ENCODE measurements at regions not wholly inside any gene's neighbourhood (a gene's known extent, or its start where the extent isn't known, plus 50 kb on each side); places are given as distances from the start of the nearest gene placed in this dataset.

DNA sequence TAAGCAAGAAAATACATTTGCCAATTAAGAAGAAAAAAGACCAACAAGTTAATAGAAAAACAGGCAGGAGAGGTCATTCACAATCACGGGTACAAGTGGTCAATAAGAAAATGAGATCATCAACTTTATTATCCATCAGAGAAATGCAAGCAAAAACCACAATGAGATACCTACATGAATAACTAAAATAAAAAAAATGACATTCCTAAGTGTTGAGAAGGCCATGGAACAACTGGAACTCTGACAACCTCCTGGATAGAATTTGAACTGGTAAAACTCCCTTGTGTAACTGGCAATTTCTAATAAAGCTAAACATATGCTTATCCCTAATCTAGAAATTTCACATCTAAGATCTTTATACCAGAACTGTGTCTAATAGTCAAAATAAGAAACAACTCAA lies 135.4 kb upstream of the BACE2 start:
- no peaks in the 10 kb centered on the region for H4K20me1 ChIP-seq (ENCODE audit: insufficient read depth, low read depth, low read length)
- H3K9ac ChIP-seq (ENCODE audit: low read length), result no peak overlapping the region
- DNase-seq, result no peak
- H3K9me3 ChIP-seq (ENCODE audit: low read length), result no peaks in the 10 kb centered on the region
- H3K9me2 ChIP-seq (replicated peaks; ENCODE audit: insufficient read depth, low read length), result no peaks in the 10 kb centered on the region
- no peak overlapping the region for H2AFZ ChIP-seq (ENCODE audit: low read length)
- no peaks in the 10 kb centered on the region for H3K79me2 ChIP-seq (ENCODE audit: low read length)
- H3K4me2 ChIP-seq (ENCODE audit: low read depth, low read length, poor library complexity, severe bottlenecking), result no peak overlapping the region
- no peaks in the 10 kb centered on the region for H3K4me1 ChIP-seq (ENCODE audit: low read length)
- no peaks in the 10 kb centered on the region for H3K27me3 ChIP-seq (ENCODE audit: low read length)
- H3K27ac ChIP-seq (ENCODE audit: low read length), result no peak overlapping the region
- H3K4me3 ChIP-seq (ENCODE audit: low read length), result no peak overlapping the region
- H3K36me3 ChIP-seq (ENCODE audit: insufficient read depth, low read length), result no peaks in the 10 kb centered on the region

DNA sequence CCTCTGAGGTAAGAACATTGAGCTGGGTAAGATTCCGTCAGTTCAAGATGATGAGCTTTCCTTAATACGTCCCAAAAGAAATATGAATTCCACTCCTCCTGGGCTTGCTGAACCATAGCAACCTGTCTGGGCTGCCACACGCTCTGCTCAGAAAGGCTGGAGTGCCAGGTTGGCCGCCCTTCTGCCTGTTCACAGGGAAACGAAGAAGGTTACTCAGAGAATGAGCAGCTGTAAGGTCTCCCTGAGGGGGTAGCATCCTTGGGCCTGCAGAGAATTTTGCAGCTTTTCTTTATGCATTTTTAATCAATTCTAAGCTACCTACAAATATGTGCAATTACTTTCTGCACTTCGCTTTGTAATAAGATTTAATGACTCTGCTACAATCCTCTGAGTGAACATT lies 130.7 kb upstream of the BACE2 start:
- H3K36me3 ChIP-seq (ENCODE audit: insufficient read depth, low read length), result no peaks in the 10 kb centered on the region
- H3K79me2 ChIP-seq (ENCODE audit: low read length), result no peaks in the 10 kb centered on the region
- no peaks in the 10 kb centered on the region for H4K20me1 ChIP-seq (ENCODE audit: insufficient read depth, low read depth, low read length)
- no peak overlapping the region for H3K9ac ChIP-seq (ENCODE audit: low read length)
- no peaks in the 10 kb centered on the region for H3K27me3 ChIP-seq (ENCODE audit: low read length)
- no peaks in the 10 kb centered on the region for H3K9me2 ChIP-seq (replicated peaks; ENCODE audit: insufficient read depth, low read length)
- H3K4me1 ChIP-seq (ENCODE audit: low read length), result no peaks in the 10 kb centered on the region
- no peak overlapping the region for H3K27ac ChIP-seq (ENCODE audit: low read length)
- H2AFZ ChIP-seq (ENCODE audit: low read length), result no peak overlapping the region
- no peak overlapping the region for H3K4me2 ChIP-seq (ENCODE audit: low read depth, low read length, poor library complexity, severe bottlenecking)
- no peak overlapping the region for H3K4me3 ChIP-seq (ENCODE audit: low read length)
- DNase-seq, result no peak
- H3K9me3 ChIP-seq (ENCODE audit: low read length), result no peaks in the 10 kb centered on the region

DNA sequence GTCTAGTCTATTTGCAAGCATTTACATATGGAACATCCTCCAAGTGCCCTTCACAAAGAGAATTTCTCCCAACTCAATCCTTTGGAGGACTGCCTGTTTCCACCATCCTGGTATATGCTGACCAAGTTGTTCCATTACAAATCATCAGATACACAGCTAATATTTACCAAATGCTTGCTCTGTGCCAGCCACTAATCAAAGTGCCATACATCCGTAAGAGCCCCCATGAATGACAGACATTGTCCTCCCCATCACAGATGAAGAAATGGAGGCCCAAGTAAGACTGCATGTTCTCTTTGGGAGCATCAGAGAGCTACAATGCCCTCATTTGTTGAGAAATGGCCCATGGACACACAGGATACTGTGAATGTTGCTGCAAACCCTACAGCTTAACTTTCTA lies 130.0 kb upstream of the BACE2 start:
- no peak overlapping the region for H3K4me3 ChIP-seq (ENCODE audit: low read length)
- H3K9me2 ChIP-seq (replicated peaks; ENCODE audit: insufficient read depth, low read length), result no peaks in the 10 kb centered on the region
- H3K4me2 ChIP-seq (ENCODE audit: low read depth, low read length, poor library complexity, severe bottlenecking), result no peak overlapping the region
- no peaks in the 10 kb centered on the region for H3K9me3 ChIP-seq (ENCODE audit: low read length)
- H3K27ac ChIP-seq (ENCODE audit: low read length), result no peak overlapping the region
- H3K9ac ChIP-seq (ENCODE audit: low read length), result no peak overlapping the region
- no peaks in the 10 kb centered on the region for H3K36me3 ChIP-seq (ENCODE audit: insufficient read depth, low read length)
- H3K4me1 ChIP-seq (ENCODE audit: low read length), result no peaks in the 10 kb centered on the region
- H4K20me1 ChIP-seq (ENCODE audit: insufficient read depth, low read depth, low read length), result no peaks in the 10 kb centered on the region
- no peak overlapping the region for H2AFZ ChIP-seq (ENCODE audit: low read length)
- no peak for DNase-seq
- H3K79me2 ChIP-seq (ENCODE audit: low read length), result no peaks in the 10 kb centered on the region
- H3K27me3 ChIP-seq (ENCODE audit: low read length), result no peaks in the 10 kb centered on the region

DNA sequence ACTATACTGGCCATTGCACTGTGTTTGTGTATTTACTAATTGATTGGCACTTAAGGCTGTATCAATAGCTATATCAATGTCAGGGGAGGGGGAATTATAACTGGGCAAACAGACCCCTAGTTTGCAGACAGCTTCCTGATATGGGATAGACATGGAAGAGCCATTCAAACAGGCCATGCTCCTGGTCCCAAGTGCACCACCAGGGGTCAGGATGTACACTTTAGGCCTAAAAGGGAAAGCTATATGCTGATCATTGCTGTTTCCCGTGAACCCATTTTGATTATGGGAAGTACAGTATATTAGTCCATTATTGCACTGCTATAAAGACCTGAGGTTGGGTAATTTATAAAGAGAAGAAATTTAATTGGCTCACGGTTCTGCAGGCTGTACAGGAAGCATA lies 124.9 kb upstream of the BACE2 start:
- no peak overlapping the region for H3K4me2 ChIP-seq (ENCODE audit: low read depth, low read length, poor library complexity, severe bottlenecking)
- no peaks in the 10 kb centered on the region for H4K20me1 ChIP-seq (ENCODE audit: insufficient read depth, low read depth, low read length)
- H3K4me3 ChIP-seq (ENCODE audit: low read length), result no peak overlapping the region
- H3K27me3 ChIP-seq (ENCODE audit: low read length), result no peaks in the 10 kb centered on the region
- peak; percentile 32 for DNase-seq
- H3K27ac ChIP-seq (ENCODE audit: low read length), result no peak overlapping the region
- H3K4me1 ChIP-seq (ENCODE audit: low read length), result no peaks in the 10 kb centered on the region
- H3K9ac ChIP-seq (ENCODE audit: low read length), result no peak overlapping the region
- H3K79me2 ChIP-seq (ENCODE audit: low read length), result no peaks in the 10 kb centered on the region
- no peaks in the 10 kb centered on the region for H3K36me3 ChIP-seq (ENCODE audit: insufficient read depth, low read length)
- no peak overlapping the region for H2AFZ ChIP-seq (ENCODE audit: low read length)
- no peaks in the 10 kb centered on the region for H3K9me3 ChIP-seq (ENCODE audit: low read length)
- no peaks in the 10 kb centered on the region for H3K9me2 ChIP-seq (replicated peaks; ENCODE audit: insufficient read depth, low read length)

DNA sequence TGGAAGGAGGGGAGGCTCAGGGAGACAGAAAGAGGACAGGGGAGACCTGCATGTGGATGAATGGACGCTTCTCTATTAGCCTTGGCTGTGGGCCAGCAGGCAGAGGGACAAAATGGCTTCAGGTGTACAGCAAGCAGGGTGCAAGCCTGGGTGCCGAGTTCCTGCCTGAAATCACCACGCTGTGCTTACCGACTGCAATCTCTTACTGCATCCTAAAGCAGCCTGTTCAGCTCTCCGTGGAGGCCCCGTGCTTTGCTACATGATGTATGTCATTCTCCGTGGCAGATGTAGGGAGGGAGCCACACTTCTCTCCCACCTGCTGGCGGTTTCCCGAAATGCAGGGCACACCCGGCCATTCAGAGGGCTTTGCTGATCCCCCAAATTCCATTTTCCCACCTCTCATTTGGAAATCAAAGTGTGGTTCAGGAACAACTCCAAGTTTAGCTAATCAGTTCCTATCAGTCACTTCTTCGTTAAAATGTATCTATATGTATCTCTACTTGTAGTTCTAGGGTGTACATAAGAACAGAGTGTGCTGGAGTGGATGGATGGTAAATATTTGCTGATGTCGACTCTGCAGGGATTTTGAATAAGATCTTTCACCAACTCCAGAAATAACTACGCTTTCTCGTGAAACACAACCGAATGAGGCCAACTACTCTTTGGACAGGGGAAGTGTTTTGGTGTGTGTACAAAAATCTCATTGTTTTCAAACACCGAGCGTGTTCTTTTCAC lies 122.3 kb upstream of the BACE2 start:
- H3K4me2 ChIP-seq (ENCODE audit: low read depth, low read length, poor library complexity, severe bottlenecking), result no peak overlapping the region

DNA sequence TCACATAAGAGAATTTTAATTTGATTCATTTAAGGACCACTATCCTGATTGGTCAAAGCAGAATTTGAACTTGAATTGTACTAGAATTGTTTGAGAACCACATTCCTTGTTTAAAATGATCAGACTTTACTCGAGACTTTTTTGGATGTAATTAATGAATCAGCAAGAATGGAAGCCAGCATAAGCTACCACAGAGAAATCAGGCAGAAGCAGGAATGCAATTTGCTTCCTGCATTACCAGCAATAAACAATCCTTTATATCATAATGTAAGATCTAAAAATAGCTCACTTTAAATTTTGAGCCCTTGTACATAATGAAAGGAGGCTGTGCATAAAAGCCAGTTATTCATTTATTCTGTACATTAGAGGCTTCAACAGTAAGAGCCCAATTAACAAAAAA lies 119.8 kb upstream of the BACE2 start:
- Histone ChIP-seq H3K9me2 (replicated peaks; ENCODE audit: insufficient read depth, low read length) (no peaks in the 10 kb centered on the region), H3K4me2 (ENCODE audit: low read depth, low read length, poor library complexity, severe bottlenecking) (no peak overlapping the region), H2AFZ (ENCODE audit: low read length) (no peak overlapping the region), H4K20me1 (ENCODE audit: insufficient read depth, low read depth, low read length) (no peaks in the 10 kb centered on the region), H3K9me3 (ENCODE audit: low read length) (no peaks in the 10 kb centered on the region), H3K36me3 (ENCODE audit: insufficient read depth, low read length) (no peaks in the 10 kb centered on the region), H3K27ac (ENCODE audit: low read length) (no peak overlapping the region), H3K27me3 (ENCODE audit: low read length) (no peaks in the 10 kb centered on the region; the same call in 1 of the 2 replicates), H3K79me2 (ENCODE audit: low read length) (no peaks in the 10 kb centered on the region), H3K4me3 (ENCODE audit: low read length) (no peak overlapping the region), H3K9ac (ENCODE audit: low read length) (no peak overlapping the region), H3K4me1 (ENCODE audit: low read length) (no peaks in the 10 kb centered on the region)
- DNase-seq, result no peak

More for the DNA sequence above, 122.3 kb upstream of the BACE2 start:
- Histone ChIP-seq H3K79me2 (ENCODE audit: low read length) (no peaks in the 10 kb centered on the region), H2AFZ (ENCODE audit: low read length) (no peak overlapping the region), H3K4me1 (ENCODE audit: low read length) (no peaks in the 10 kb centered on the region), H3K36me3 (ENCODE audit: insufficient read depth, low read length) (no peaks in the 10 kb centered on the region), H3K27ac (ENCODE audit: low read length) (no peak overlapping the region), H4K20me1 (ENCODE audit: insufficient read depth, low read depth, low read length) (no peaks in the 10 kb centered on the region), H3K9me2 (replicated peaks; ENCODE audit: insufficient read depth, low read length) (no peaks in the 10 kb centered on the region), H3K9ac (ENCODE audit: low read length) (no peak overlapping the region), H3K9me3 (ENCODE audit: low read length) (no peaks in the 10 kb centered on the region), H3K4me3 (ENCODE audit: low read length) (no peak overlapping the region), H3K27me3 (ENCODE audit: low read length) (no peaks in the 10 kb centered on the region)
- peak; percentile 58 for DNase-seq

DNA sequence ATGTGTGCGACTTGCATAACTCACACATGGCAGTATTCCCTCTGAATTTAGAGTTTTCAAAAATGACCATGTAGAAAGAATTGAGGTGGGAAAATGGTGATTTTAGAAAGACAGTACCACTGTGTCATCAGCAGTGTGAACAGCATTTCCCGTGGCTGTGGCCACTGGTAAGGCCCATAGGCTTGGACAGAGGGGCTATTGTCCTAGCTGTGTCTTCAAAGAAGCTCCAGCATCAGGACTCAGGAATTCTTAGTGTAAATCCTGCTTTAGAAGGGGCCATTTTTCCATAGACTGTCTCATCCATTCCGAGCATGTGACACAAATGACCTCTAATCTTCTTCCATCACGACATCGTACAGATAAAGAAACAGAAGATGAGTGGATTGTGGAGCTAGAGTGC lies 119.3 kb upstream of the BACE2 start:
- no peak overlapping the region for H3K27ac ChIP-seq (ENCODE audit: low read length)
- H3K27me3 ChIP-seq (ENCODE audit: low read length), result no peaks in the 10 kb centered on the region; the same call in 1 of the 2 replicates
- H3K4me1 ChIP-seq (ENCODE audit: low read length), result no peaks in the 10 kb centered on the region
- no peaks in the 10 kb centered on the region for H3K9me3 ChIP-seq (ENCODE audit: low read length)
- no peak overlapping the region for H3K9ac ChIP-seq (ENCODE audit: low read length)
- no peak for DNase-seq
- H3K79me2 ChIP-seq (ENCODE audit: low read length), result no peaks in the 10 kb centered on the region
- H3K36me3 ChIP-seq (ENCODE audit: insufficient read depth, low read length), result no peaks in the 10 kb centered on the region
- H3K9me2 ChIP-seq (replicated peaks; ENCODE audit: insufficient read depth, low read length), result no peaks in the 10 kb centered on the region
- no peak overlapping the region for H3K4me3 ChIP-seq (ENCODE audit: low read length)
- no peaks in the 10 kb centered on the region for H4K20me1 ChIP-seq (ENCODE audit: insufficient read depth, low read depth, low read length)
- H3K4me2 ChIP-seq (ENCODE audit: low read depth, low read length, poor library complexity, severe bottlenecking), result no peak overlapping the region
- no peak overlapping the region for H2AFZ ChIP-seq (ENCODE audit: low read length)

DNA sequence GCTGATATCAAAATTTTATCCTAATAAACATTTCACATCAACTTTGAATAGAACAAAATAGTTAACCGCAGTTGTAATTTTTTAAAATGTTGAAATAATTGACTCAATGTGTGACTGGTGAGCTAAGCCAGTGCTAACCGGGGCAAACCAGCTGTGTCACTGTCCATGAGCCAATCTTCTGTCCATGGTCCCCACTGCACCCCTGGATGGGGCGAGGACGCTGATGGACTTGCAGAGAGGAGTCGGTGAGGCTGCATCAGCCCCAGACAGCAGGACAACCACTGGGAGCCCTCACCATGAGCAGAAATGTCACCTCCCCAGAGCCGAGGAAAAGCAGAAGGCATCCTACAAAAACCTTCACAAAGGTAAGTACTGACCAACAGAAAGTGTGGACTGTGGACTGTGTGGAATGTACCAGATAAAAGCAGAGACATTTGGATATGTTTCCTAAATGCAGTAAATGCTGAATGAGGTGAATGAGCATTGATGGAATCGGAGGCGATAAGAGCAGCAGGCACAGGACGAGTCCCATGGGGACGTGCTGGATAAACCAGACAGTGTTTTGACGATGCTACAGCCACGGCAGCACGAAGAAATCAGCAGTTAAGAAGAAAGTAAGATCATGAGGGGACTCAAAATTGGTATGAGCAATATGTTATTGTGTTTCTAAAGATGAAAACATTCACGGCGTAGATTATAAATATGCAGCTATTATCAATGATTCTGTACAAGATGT lies 115.0 kb upstream of the BACE2 start:
- no peaks in the 10 kb centered on the region; the same call in 1 of the 2 replicates for H3K27me3 ChIP-seq (ENCODE audit: low read length)

More for the DNA sequence above, 115.0 kb upstream of the BACE2 start:
- H4K20me1 ChIP-seq (ENCODE audit: insufficient read depth, low read depth, low read length), result no peaks in the 10 kb centered on the region
- no peak overlapping the region for H3K4me3 ChIP-seq (ENCODE audit: low read length)
- no peak overlapping the region for H3K27ac ChIP-seq (ENCODE audit: low read length)
- H3K4me2 ChIP-seq (ENCODE audit: low read depth, low read length, poor library complexity, severe bottlenecking), result no peak overlapping the region
- no peaks in the 10 kb centered on the region for H3K4me1 ChIP-seq (ENCODE audit: low read length)
- H3K36me3 ChIP-seq (ENCODE audit: insufficient read depth, low read length), result no peaks in the 10 kb centered on the region
- no peaks in the 10 kb centered on the region for H3K9me3 ChIP-seq (ENCODE audit: low read length)
- H2AFZ ChIP-seq (ENCODE audit: low read length), result no peak overlapping the region
- no peak for DNase-seq
- H3K9ac ChIP-seq (ENCODE audit: low read length), result no peak overlapping the region
- H3K79me2 ChIP-seq (ENCODE audit: low read length), result no peaks in the 10 kb centered on the region
- H3K9me2 ChIP-seq (replicated peaks; ENCODE audit: insufficient read depth, low read length), result no peaks in the 10 kb centered on the region
